Gastrocnemius medialis (tissue), 4 donors: ENCODE measurements at regions not wholly inside any gene's neighbourhood (a gene's known extent, or its start where the extent isn't known, plus 50 kb on each side); places are given as distances from the start of the nearest gene placed in this dataset.

Experiments used
- ATAC-seq, 2 donors: fragments of 150-250 bp; one replicate each; pipeline ENCODE4 v1.9.1; 2016
- DNase-seq, 2 donors: peaks; one replicate each; pipeline ENCODE4 v3.0.0-alpha.2; 2019
- H3K27ac ChIP-seq, 4 donors: fragments of 200-600 bp; sonication (generic); 1 replicate in 1 of 4; 2 replicates in 3 of 4; pipeline ENCODE4 v1.5.1; 2016 to 2018; ENCODE audit warnings: mild to moderate bottlenecking in 2 of 4, moderate library complexity in 1 of 4
- H3K27me3 ChIP-seq, 3 donors: fragments of 200-600 bp; sonication (generic) in 2 of 3; 1 replicate in 1 of 3; 2 replicates in 2 of 3; pipeline versions ENCODE4 v1.5.1 to v1.6.0; 2016 to 2019; ENCODE audit warnings: mild to moderate bottlenecking in 1 of 3, moderate library complexity in 1 of 3
- H3K36me3 ChIP-seq, 2 donors: fragments of 200-600 bp; sonication (generic) in 1 of 2; one replicate each; pipeline ENCODE4 v1.5.1; 2017 to 2018
- H3K4me1 ChIP-seq, 2 donors: fragments of 200-600 bp; sonication (generic) in 1 of 2; one replicate each; pipeline ENCODE4 v1.5.1; 2016 to 2017; ENCODE audit warnings: mild to moderate bottlenecking in 2 of 2
- H3K4me3 ChIP-seq, 4 donors: fragments of 200-600 bp; sonication (generic) in 3 of 4; 1 replicate in 1 of 4; 2 replicates in 3 of 4; pipeline ENCODE4 v1.5.1; 2016 to 2019; ENCODE audit warnings: mild to moderate bottlenecking in 2 of 4
- H3K9me3 ChIP-seq, 3 donors: fragments of 200-600 bp; sonication (generic) in 2 of 3; 1 replicate in 1 of 3; 2 replicates in 2 of 3; pipeline ENCODE4 v1.5.1; 2016 to 2019
- CTCF ChIP-seq, 5 experiments: fragments of 450-650 bp in 3 of 5; fragments of 200-600 bp in 2 of 5; sonication (generic) in 2 of 5; IDR thresholded peaks in 4 of 5; conservative IDR thresholded peaks in 1 of 5; 1 replicate in 4 of 5; 2 replicates in 1 of 5; pipeline ENCODE4 v1.5.1; 2016 to 2019; ENCODE audit warnings: antibody characterized with exemption in 5 of 5, mild to moderate bottlenecking in 3 of 5, moderate library complexity in 3 of 5
- POLR2A ChIP-seq, 2 donors: fragments of 450-650 bp; IDR thresholded peaks; one replicate each; pipeline ENCODE4 v1.6.1; 2017; ENCODE audit warnings: antibody characterized with exemption in 2 of 2, mild to moderate bottlenecking in 2 of 2, moderate library complexity in 2 of 2
- in situ Hi-C, 4 donors: fragments of 200-750 bp; cut with MboI; loops; one replicate each; pipeline versions ENCODE4 v1.15.0 to v1.8.0; 2017; ENCODE audit warnings: low sequenced_read_pairs in 4 of 4
- intact Hi-C: fragments of 100-400 bp; cut with DNase I; formaldehyde crosslinking; loops from one replicate; pipeline ENCODE4 v1.15.1; 2023; ENCODE audit warnings: low total_unique reads

- intact Hi-C loops (no loop called here), in situ Hi-C loops (no loop called here)
- Histone ChIP-seq H3K9me3 (no peaks in the 10 kb centered on the region), H3K27ac (no peak overlapping the region), H3K27me3 (no peaks in the 10 kb centered on the region), H3K4me1 (peaks cover 0 to 5% of the 10 kb centered on the region in 2 donors), H3K4me3 (no peak overlapping the region), H3K36me3 (no peaks in the 10 kb centered on the region)
- no peak for DNase-seq
- ATAC-seq, result no peak
- TF ChIP-seq POLR2A (IDR thresholded peaks at IDR 0.05) (no peak), CTCF (IDR thresholded peaks at IDR 0.05 in 4 of 5, conservative IDR thresholded peaks at IDR 0.05 in 1 of 5) (no peak)
Measured at GRCh38 chr6:158249340-158249836, 62.9 kb upstream of the TULP4 start.

GRCh38 chr6:158251565-158251964 lies 60.7 kb upstream of the TULP4 start:
- Histone ChIP-seq H3K36me3 (no peaks in the 10 kb centered on the region), H3K27ac (no peak overlapping the region), H3K4me1 (peaks cover 20 to 24% of the 10 kb centered on the region in 2 donors), H3K27me3 (no peaks in the 10 kb centered on the region), H3K9me3 (no peaks in the 10 kb centered on the region), H3K4me3 (no peak overlapping the region)
- TF ChIP-seq POLR2A (IDR thresholded peaks at IDR 0.05) (no peak), CTCF (IDR thresholded peaks at IDR 0.05 in 4 of 5, conservative IDR thresholded peaks at IDR 0.05 in 1 of 5) (no peak)
- DNase-seq, result no peak
- intact Hi-C loops (loop anchor here (10.0 kb wide), 1 partner anchor 123 kb away; no protein-coding TSS in a partner anchor), in situ Hi-C loops (no loop called here)
- no peak for ATAC-seq

- Histone ChIP-seq H3K9me3 (no peaks in the 10 kb centered on the region), H3K27ac (no peak overlapping the region), H3K4me1 (peaks cover 33 to 36% of the 10 kb centered on the region in 2 donors), H3K4me3 (no peak overlapping the region), H3K36me3 (no peaks in the 10 kb centered on the region), H3K27me3 (no peaks in the 10 kb centered on the region)
- DNase-seq (no peak), ATAC-seq (no peak)
- in situ Hi-C loops, result no loop called here
- intact Hi-C loops, result loop anchor here (10.0 kb wide), 1 partner anchor 122 kb away; no protein-coding TSS in a partner anchor
- TF ChIP-seq POLR2A (IDR thresholded peaks at IDR 0.05), result no peak
Measured at GRCh38 chr6:158253248-158253647, 59.0 kb upstream of the TULP4 start.

GRCh38 chr6:158255275-158255988 lies 56.8 kb upstream of the TULP4 start:
- H3K27me3 ChIP-seq, result no peaks in the 10 kb centered on the region
- no peak overlapping the region for H3K4me3 ChIP-seq
- intact Hi-C loops, result loop anchor here (10.0 kb wide), 1 partner anchor 119 kb away; no protein-coding TSS in a partner anchor
- H3K9me3 ChIP-seq, result no peaks in the 10 kb centered on the region
- H3K36me3 ChIP-seq, result no peaks in the 10 kb centered on the region
- in situ Hi-C loops, result no loop called here
- H3K4me1 ChIP-seq, result peaks cover 33 to 45% of the 10 kb centered on the region in 2 donors
- DNase-seq (no peak), ATAC-seq (peak in 1 of 2 donors; percentile 9)
- H3K27ac ChIP-seq, result peak overlapping the region; percentile 67 to 84 (median 79)
- TF ChIP-seq POLR2A (IDR thresholded peaks at IDR 0.05) (no peak), CTCF (IDR thresholded peaks at IDR 0.05 in 4 of 5, conservative IDR thresholded peaks at IDR 0.05 in 1 of 5) (no peak)

- intact Hi-C loops, result loop anchor here (10.0 kb wide), 1 partner anchor 119 kb away; no protein-coding TSS in a partner anchor
- no peak for DNase-seq
- TF ChIP-seq CTCF (IDR thresholded peaks at IDR 0.05 in 4 of 5, conservative IDR thresholded peaks at IDR 0.05 in 1 of 5) (no peak), POLR2A (IDR thresholded peaks at IDR 0.05) (no peak)
- in situ Hi-C loops, result no loop called here
- Histone ChIP-seq H3K36me3 (no peaks in the 10 kb centered on the region), H3K4me1 (peaks cover 33 to 45% of the 10 kb centered on the region in 2 donors), H3K27me3 (no peaks in the 10 kb centered on the region), H3K27ac (peak overlapping the region; percentile 67 to 84 (median 79)), H3K9me3 (no peaks in the 10 kb centered on the region), H3K4me3 (no peak overlapping the region)
- ATAC-seq, result no peak
Measured at GRCh38 chr6:158255989-158256601, 56.2 kb upstream of the TULP4 start.
